Breast epithelium (tissue), 4 donors: ENCODE measurements at regions not wholly inside any gene's neighbourhood (a gene's known extent, or its start where the extent isn't known, plus 50 kb on each side); places are given as distances from the start of the nearest gene placed in this dataset.

Experiments
- DNase-seq, 2 donors: peaks; one replicate each; pipeline ENCODE4 v3.0.0-alpha.2; 2019; ENCODE audit warnings: low spot score in 2 of 2
- H3K27ac ChIP-seq, 2 donors: fragments of 200-600 bp; sonication (generic) in 1 of 2; one replicate each; pipeline ENCODE4 v1.5.1; 2016 to 2019; ENCODE audit warnings: mild to moderate bottlenecking in 1 of 2
- H3K27me3 ChIP-seq, 2 donors: fragments of 200-600 bp; sonication (generic) in 1 of 2; one replicate each; pipeline versions ENCODE4 v1.5.1 to v1.6.0; 2017 to 2019; ENCODE audit warnings: control low read depth in 1 of 2, mild to moderate bottlenecking in 1 of 2
- H3K36me3 ChIP-seq: fragments of 200-600 bp; one replicate; pipeline ENCODE4 v1.5.1; 2019
- H3K4me1 ChIP-seq, 2 donors: fragments of 200-600 bp; sonication (generic); one replicate each; pipeline ENCODE4 v1.5.1; 2016 to 2019; ENCODE audit warnings: control low read depth in 1 of 2
- H3K4me3 ChIP-seq, 3 donors: fragments of 200-600 bp; sonication (generic); 1 replicate in 2 of 3; 2 replicates in 1 of 3; pipeline ENCODE4 v1.5.1; 2016 to 2019; ENCODE audit warnings: mild to moderate bottlenecking in 3 of 3, moderate library complexity in 2 of 3
- H3K9me3 ChIP-seq, 2 donors: fragments of 200-600 bp; sonication (generic) in 1 of 2; one replicate each; pipeline ENCODE4 v1.5.1; 2016 to 2019; ENCODE audit warnings: control low read depth in 1 of 2
- POLR2A ChIP-seq: fragments of 450-650 bp; IDR thresholded peaks from one replicate; pipeline ENCODE4 v1.6.1; 2016; ENCODE audit warnings: antibody characterized with exemption, mild to moderate bottlenecking, moderate library complexity
- POLR2AphosphoS5 ChIP-seq, 3 donors: sonication (generic); formaldehyde crosslinking; IDR thresholded peaks; one replicate each; pipeline ENCODE4 v1.6.1; 2017; ENCODE audit warnings: antibody characterized with exemption in 3 of 3
- intact Hi-C: fragments of 100-400 bp; cut with DNase I; formaldehyde crosslinking; loops from one replicate; pipeline ENCODE4 v1.15.1; 2023; ENCODE audit warnings: low total_unique reads
- TF ChIP-seq, protein P1 (sequence below), 3 donors: fragments of 450-650 bp; IDR thresholded peaks; one replicate each; pipeline ENCODE4 v1.5.1; 2016 to 2017; ENCODE audit warnings: antibody characterized with exemption in 3 of 3, mild to moderate bottlenecking in 3 of 3, moderate library complexity in 3 of 3

DNA sequence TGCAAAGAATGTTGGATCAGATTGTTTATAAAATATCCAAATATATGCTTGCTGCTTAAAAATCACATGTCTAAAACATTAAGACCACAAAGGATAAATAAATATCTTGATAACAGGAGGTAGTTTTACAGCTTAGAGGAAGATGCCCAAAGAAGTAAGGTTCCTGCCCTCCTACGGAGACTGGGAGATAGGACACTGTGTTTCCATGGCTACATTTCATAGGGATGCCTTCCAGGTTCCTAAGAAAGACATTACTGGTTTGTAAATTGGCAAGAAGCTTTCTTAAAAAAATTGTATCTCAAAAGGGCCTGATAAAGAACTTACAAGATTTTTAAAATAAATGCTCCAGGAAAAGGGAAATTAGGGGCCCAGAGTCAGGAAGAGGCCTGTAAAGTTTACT lies 437.2 kb downstream of the HINT1 start:
- Histone ChIP-seq H3K27me3 (no peaks in the 10 kb centered on the region), H3K27ac (no peak overlapping the region), H3K4me3 (no peak overlapping the region), H3K4me1 (no peaks in the 10 kb centered on the region), H3K36me3 (no peaks in the 10 kb centered on the region), H3K9me3 (peaks cover 5 to 9% of the 10 kb centered on the region in 2 donors)
- intact Hi-C loops = no loop called here
- TF ChIP-seq POLR2AphosphoS5 (IDR thresholded peaks at IDR 0.05) (no peak), POLR2A (no peak)
- TF ChIP-seq, protein P1, sequence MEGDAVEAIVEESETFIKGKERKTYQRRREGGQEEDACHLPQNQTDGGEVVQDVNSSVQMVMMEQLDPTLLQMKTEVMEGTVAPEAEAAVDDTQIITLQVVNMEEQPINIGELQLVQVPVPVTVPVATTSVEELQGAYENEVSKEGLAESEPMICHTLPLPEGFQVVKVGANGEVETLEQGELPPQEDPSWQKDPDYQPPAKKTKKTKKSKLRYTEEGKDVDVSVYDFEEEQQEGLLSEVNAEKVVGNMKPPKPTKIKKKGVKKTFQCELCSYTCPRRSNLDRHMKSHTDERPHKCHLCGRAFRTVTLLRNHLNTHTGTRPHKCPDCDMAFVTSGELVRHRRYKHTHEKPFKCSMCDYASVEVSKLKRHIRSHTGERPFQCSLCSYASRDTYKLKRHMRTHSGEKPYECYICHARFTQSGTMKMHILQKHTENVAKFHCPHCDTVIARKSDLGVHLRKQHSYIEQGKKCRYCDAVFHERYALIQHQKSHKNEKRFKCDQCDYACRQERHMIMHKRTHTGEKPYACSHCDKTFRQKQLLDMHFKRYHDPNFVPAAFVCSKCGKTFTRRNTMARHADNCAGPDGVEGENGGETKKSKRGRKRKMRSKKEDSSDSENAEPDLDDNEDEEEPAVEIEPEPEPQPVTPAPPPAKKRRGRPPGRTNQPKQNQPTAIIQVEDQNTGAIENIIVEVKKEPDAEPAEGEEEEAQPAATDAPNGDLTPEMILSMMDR (IDR thresholded peaks at IDR 0.05) = no peak
- DNase-seq = no peak

DNA sequence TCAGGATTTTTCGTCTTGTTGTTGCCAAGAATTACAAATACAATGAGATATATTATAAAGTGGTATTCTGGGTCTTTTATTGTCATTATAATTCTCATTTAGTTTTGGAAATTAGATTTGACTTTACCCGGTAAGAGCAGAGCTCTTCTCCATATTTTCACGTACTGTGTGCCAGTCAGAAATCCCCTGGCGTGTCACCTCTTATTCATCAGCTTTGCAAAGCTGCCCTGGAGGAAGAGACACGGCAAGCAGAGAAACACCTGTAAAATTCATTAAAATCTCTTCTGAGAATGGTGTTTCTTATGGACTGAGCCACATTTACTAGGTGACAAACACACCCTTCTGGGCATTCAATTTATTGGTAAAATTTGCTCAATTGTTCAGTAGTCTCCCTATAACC lies 440.4 kb downstream of the HINT1 start:
- DNase-seq = no peak
- no peaks in the 10 kb centered on the region for H3K4me1 ChIP-seq
- intact Hi-C loops = no loop called here
- no peaks in the 10 kb centered on the region for H3K27me3 ChIP-seq
- no peak overlapping the region for H3K4me3 ChIP-seq
- no peak overlapping the region for H3K27ac ChIP-seq
- no peak for TF ChIP-seq POLR2AphosphoS5 (IDR thresholded peaks at IDR 0.05)
- TF ChIP-seq, protein P1 (IDR thresholded peaks at IDR 0.05) = no peak
- TF ChIP-seq POLR2A = no peak
- H3K9me3 ChIP-seq = no peaks in the 10 kb centered on the region
- no peaks in the 10 kb centered on the region for H3K36me3 ChIP-seq

GRCh38 chr5:130720355-130720754 lies 444.7 kb downstream of the HINT1 start:
- DNase-seq = no peak
- Histone ChIP-seq H3K9me3 (no peaks in the 10 kb centered on the region), H3K4me3 (no peak overlapping the region), H3K4me1 (no peaks in the 10 kb centered on the region), H3K27me3 (no peaks in the 10 kb centered on the region), H3K36me3 (no peaks in the 10 kb centered on the region), H3K27ac (no peak overlapping the region)
- TF ChIP-seq, protein P1 (IDR thresholded peaks at IDR 0.05) = peak in 1 of 3 donors; percentile 21
- TF ChIP-seq POLR2A = no peak
- no peak for TF ChIP-seq POLR2AphosphoS5 (IDR thresholded peaks at IDR 0.05)
- intact Hi-C loops = no loop called here

- TF ChIP-seq POLR2A (no peak), POLR2AphosphoS5 (IDR thresholded peaks at IDR 0.05) (no peak)
- TF ChIP-seq, protein P1 (IDR thresholded peaks at IDR 0.05) = no peak
- Histone ChIP-seq H3K9me3 (no peaks in the 10 kb centered on the region), H3K27me3 (no peaks in the 10 kb centered on the region), H3K4me3 (no peak overlapping the region), H3K36me3 (no peaks in the 10 kb centered on the region), H3K4me1 (no peaks in the 10 kb centered on the region), H3K27ac (no peak overlapping the region)
- intact Hi-C loops = no loop called here
- no peak for DNase-seq
Measured at GRCh38 chr5:130715541-130715940, 449.5 kb downstream of the HINT1 start.

GRCh38 chr5:130714200-130714599 lies 450.9 kb downstream of the HINT1 start:
- intact Hi-C loops = no loop called here
- TF ChIP-seq, protein P1 (IDR thresholded peaks at IDR 0.05) = no peak
- TF ChIP-seq POLR2AphosphoS5 (IDR thresholded peaks at IDR 0.05) (no peak), POLR2A (no peak)
- Histone ChIP-seq H3K9me3 (no peaks in the 10 kb centered on the region), H3K27ac (no peak overlapping the region), H3K4me3 (no peak overlapping the region), H3K4me1 (no peaks in the 10 kb centered on the region), H3K27me3 (no peaks in the 10 kb centered on the region), H3K36me3 (no peaks in the 10 kb centered on the region)
- DNase-seq = no peak
